ENCODE measurements at regions not wholly inside any gene's neighbourhood (a gene's known extent, or its start where the extent isn't known, plus 50 kb on each side); places are given as distances from the start of the nearest gene placed in this dataset.

- H3K4me3 Mint-ChIP-seq, result no peak overlapping the region
- 91 to 100% methylated on average over 1 of the region's 1 CpG for WGBS, 2 experiments (ENCODE audit: insufficient coverage in 1 of 2, insufficient read length in 1 of 2)
These were observed 79.4 kb upstream of the OGFRL1 start for GRCh38 chr6:71209206-71209605.

GRCh38 chr6:71209626-71210025, 79.0 kb upstream of the OGFRL1 start:
- no peaks in the 10 kb centered on the region for H3K36me3 Mint-ChIP-seq (ENCODE audit: low read depth)
- no peaks in the 10 kb centered on the region for H3K4me1 ChIP-seq (ENCODE audit: control insufficient read depth, insufficient read depth, low read length)
- H3K4me3 ChIP-seq (ENCODE audit: low read length), result no peak overlapping the region
- no peaks in the 10 kb centered on the region for H3K9me3 ChIP-seq (ENCODE audit: control insufficient read depth, low read length)
- TF ChIP-seq CTCF (conservative IDR thresholded peaks at IDR 0.05), result no peak
- no peaks in the 10 kb centered on the region for H3K9me3 Mint-ChIP-seq
- no peaks in the 10 kb centered on the region for H3K36me3 ChIP-seq (ENCODE audit: control insufficient read depth, insufficient read depth, low read length)
- no peak overlapping the region for H3K27ac ChIP-seq (ENCODE audit: low read depth, low read length)
- no peak overlapping the region for H3K9ac ChIP-seq (ENCODE audit: extremely low read depth, low read length, poor library complexity, severe bottlenecking)
- DNase-seq, result no peak
- H3K27ac Mint-ChIP-seq, result no peak overlapping the region
- no peaks in the 10 kb centered on the region for H3K27me3 ChIP-seq (ENCODE audit: control insufficient read depth, insufficient read depth, low read length, poor library complexity, severe bottlenecking)
- no peaks in the 10 kb centered on the region for H3K4me1 Mint-ChIP-seq
- no peak overlapping the region for H3K4me3 Mint-ChIP-seq
- H3K27me3 Mint-ChIP-seq (ENCODE audit: insufficient read depth), result no peaks in the 10 kb centered on the region

More at GRCh38 chr6:71209206-71209605, 79.4 kb upstream of the OGFRL1 start:
- no peak for TF ChIP-seq CTCF (conservative IDR thresholded peaks at IDR 0.05)
- H3K27ac ChIP-seq (ENCODE audit: low read depth, low read length), result no peak overlapping the region
- no peak for DNase-seq
- no peaks in the 10 kb centered on the region for H3K36me3 Mint-ChIP-seq (ENCODE audit: low read depth)
- no peaks in the 10 kb centered on the region for H3K27me3 Mint-ChIP-seq (ENCODE audit: insufficient read depth)
- no peak overlapping the region for H3K9ac ChIP-seq (ENCODE audit: extremely low read depth, low read length, poor library complexity, severe bottlenecking)
- no peak overlapping the region for H3K27ac Mint-ChIP-seq
- no peaks in the 10 kb centered on the region for H3K4me1 Mint-ChIP-seq
- H3K4me1 ChIP-seq (ENCODE audit: control insufficient read depth, insufficient read depth, low read length), result no peaks in the 10 kb centered on the region
- no peaks in the 10 kb centered on the region for H3K36me3 ChIP-seq (ENCODE audit: control insufficient read depth, insufficient read depth, low read length)
- H3K9me3 Mint-ChIP-seq, result no peaks in the 10 kb centered on the region
- no peaks in the 10 kb centered on the region for H3K27me3 ChIP-seq (ENCODE audit: control insufficient read depth, insufficient read depth, low read length, poor library complexity, severe bottlenecking)
- no peaks in the 10 kb centered on the region for H3K9me3 ChIP-seq (ENCODE audit: control insufficient read depth, low read length)
- H3K4me3 ChIP-seq (ENCODE audit: low read length), result no peak overlapping the region

- Histone ChIP-seq H3K27ac (ENCODE audit: low read depth, low read length) (no peak overlapping the region), H3K4me3 (ENCODE audit: low read length) (no peak overlapping the region), H3K9ac (ENCODE audit: extremely low read depth, low read length, poor library complexity, severe bottlenecking) (no peak overlapping the region), H3K4me1 (ENCODE audit: control insufficient read depth, insufficient read depth, low read length) (no peaks in the 10 kb centered on the region), H3K9me3 (ENCODE audit: control insufficient read depth, low read length) (no peaks in the 10 kb centered on the region), H3K27me3 (ENCODE audit: control insufficient read depth, insufficient read depth, low read length, poor library complexity, severe bottlenecking) (no peaks in the 10 kb centered on the region), H3K36me3 (ENCODE audit: control insufficient read depth, insufficient read depth, low read length) (no peaks in the 10 kb centered on the region)
- DNase-seq, result no peak
- Mint-ChIP-seq H3K27me3 (ENCODE audit: insufficient read depth) (no peaks in the 10 kb centered on the region), H3K9me3 (no peaks in the 10 kb centered on the region), H3K36me3 (ENCODE audit: low read depth) (no peaks in the 10 kb centered on the region), H3K4me1 (no peaks in the 10 kb centered on the region), H3K4me3 (no peak overlapping the region), H3K27ac (no peak overlapping the region)
- 97% methylated on average over 2 of the region's 2 CpGs; no CpG with 5 or more reads in 1 of the 2 experiments for WGBS, 2 experiments (ENCODE audit: insufficient coverage in 1 of 2, insufficient read length in 1 of 2)
- TF ChIP-seq CTCF (conservative IDR thresholded peaks at IDR 0.05), result no peak
These were observed 76.8 kb upstream of the OGFRL1 start for GRCh38 chr6:71211799-71212198.

All from endodermal cell (in vitro differentiated cells).